ENCODE measurements at regions not wholly inside any gene's neighbourhood (a gene's known extent, or its start where the extent isn't known, plus 50 kb on each side); places are given as distances from the start of the nearest gene placed in this dataset.

DNA sequence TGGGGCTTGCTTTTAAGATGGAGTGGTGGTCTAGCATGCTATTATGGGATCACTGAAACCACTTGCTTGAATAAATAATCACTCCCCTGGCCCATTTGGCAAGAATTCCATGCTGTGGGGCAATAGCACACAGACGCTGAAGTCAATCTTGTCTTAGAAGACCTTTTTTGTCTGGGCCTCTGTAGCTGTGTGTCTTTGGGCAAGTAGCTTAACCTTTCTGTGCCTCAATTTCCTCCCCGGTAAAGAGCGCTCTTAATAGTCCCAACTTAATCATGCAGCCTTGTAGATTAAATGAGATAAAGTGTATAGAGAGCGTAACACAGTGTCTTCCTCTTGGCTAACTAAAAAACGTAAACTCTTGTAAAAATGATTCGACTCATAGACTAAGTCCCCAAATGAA lies 125.4 kb upstream of the IGSF21 start:
- no peak for TF ChIP-seq GATA2 (IDR thresholded peaks at IDR 0.05; ENCODE audit: low read depth, low read length)
- TF ChIP-seq GATA3 (IDR thresholded peaks at IDR 0.05; ENCODE audit: low read depth, low read length), result no peak
